SK-N-SH (cell line): ENCODE measurements at regions not wholly inside any gene's neighbourhood (a gene's known extent, or its start where the extent isn't known, plus 50 kb on each side); places are given as distances from the start of the nearest gene placed in this dataset.

Experiments used
- CTCF ChIA-PET: fragments of 300-600, 350-600 bp; formaldehyde crosslinking; extraction: SDS; loops from one replicate; lab custom pipeline; 2021; lab: Yijun Ruan, JAX
- POLR2A ChIA-PET: fragments of 350-600 bp; sonication (Branson Sonifier 250); formaldehyde crosslinking; extraction: SDS; loops from one replicate; lab custom pipeline; 2020; ENCODE audit warnings: antibody characterized with exemption, inconsistent platforms; lab: Yijun Ruan, JAX
- DNase-seq: peaks from one replicate; pipeline ENCODE4 v3.0.0; 2012
- H2AFZ ChIP-seq: fragments of 200-600 bp; sonication (generic); 2 replicates; pipeline ENCODE4 v1.8.1; 2016; ENCODE audit warnings: antibody characterized with exemption, mild to moderate bottlenecking, low read depth
- H3F3A ChIP-seq: fragments of 200-600 bp; sonication (generic); replicated peaks from 2 replicates; pipeline ENCODE3; 2016; ENCODE audit warnings: antibody characterized with exemption, mild to moderate bottlenecking; ENCODE audit not compliant: insufficient read depth
- H3K27ac ChIP-seq, 2 experiments: fragments of 200-500 bp in 1 of 2; fragments of 200-600 bp in 1 of 2; sonication (Bioruptor generic) in 1 of 2; sonication (generic), shearing (Covaris generic) in 1 of 2; 2 replicates each; pipeline versions ENCODE4 v1.5.1 to v1.6.1; 2014 to 2016; ENCODE audit warnings: low read depth in 2 of 2, inconsistent platforms in 1 of 2, low read length in 1 of 2, mild to moderate bottlenecking in 1 of 2, mixed read lengths in 1 of 2
- H3K27me3 ChIP-seq: fragments of 200-600 bp; sonication (generic), shearing (Covaris generic); 2 replicates; pipeline ENCODE4 v1.6.1; 2016; ENCODE audit warnings: mixed run types; ENCODE audit not compliant: insufficient read depth
- H3K36me3 ChIP-seq, 2 experiments: fragments of 200-500 bp in 1 of 2; fragments of 200-600 bp in 1 of 2; sonication (Bioruptor generic) in 1 of 2; sonication (generic) in 1 of 2; replicated peaks in 1 of 2; 2 replicates each; pipeline versions ENCODE3 to v1.5.1; 2014 to 2016; ENCODE audit warnings: low read length in 1 of 2, mild to moderate bottlenecking in 1 of 2; ENCODE audit not compliant: insufficient read depth in 2 of 2, control insufficient read depth in 1 of 2
- H3K4me1 ChIP-seq, 2 experiments: fragments of 200-500 bp in 1 of 2; fragments of 200-600 bp in 1 of 2; sonication (Bioruptor generic) in 1 of 2; sonication (generic), shearing (Covaris generic) in 1 of 2; 2 replicates each; pipeline versions ENCODE4 v1.5.1 to v1.6.1; 2014 to 2016; ENCODE audit warnings: low read depth in 1 of 2, low read length in 1 of 2, mixed run types in 1 of 2; ENCODE audit not compliant: insufficient read depth in 2 of 2, control insufficient read depth in 1 of 2
- H3K4me2 ChIP-seq: fragments of 200-600 bp; sonication (generic), shearing (Covaris generic); 2 replicates; pipeline ENCODE4 v1.6.1; 2017; ENCODE audit warnings: mixed run types
- H3K4me3 ChIP-seq, 2 experiments: fragments of 200-500 bp in 1 of 2; fragments of 200-600 bp in 1 of 2; sonication (Bioruptor generic) in 1 of 2; sonication (generic), shearing (Covaris generic) in 1 of 2; 2 replicates each; pipeline versions ENCODE4 v1.5.1 to v1.8.1; 2014 to 2016; ENCODE audit warnings: low read depth in 2 of 2, inconsistent platforms in 1 of 2, low read length in 1 of 2, mild to moderate bottlenecking in 1 of 2, mixed read lengths in 1 of 2, moderate library complexity in 1 of 2
- H3K79me2 ChIP-seq: fragments of 200-600 bp; sonication (generic); 2 replicates; pipeline ENCODE4 v1.8.1; 2017; ENCODE audit warnings: mild to moderate bottlenecking; ENCODE audit not compliant: insufficient read depth
- H3K9ac ChIP-seq: fragments of 200-600 bp; sonication (generic); 2 replicates; pipeline ENCODE4 v1.6.1; 2017; ENCODE audit warnings: mixed run types
- H3K9me2 ChIP-seq: fragments of 200-600 bp; sonication (generic); 2 replicates; pipeline ENCODE4 v1.6.1; 2017; ENCODE audit warnings: mixed run types
- H3K9me3 ChIP-seq: fragments of 200-600 bp; sonication (generic); 2 replicates; pipeline ENCODE4 v1.6.1; 2017; ENCODE audit warnings: mixed run types, mild to moderate bottlenecking, moderate library complexity
- H4K20me1 ChIP-seq: fragments of 200-600 bp; sonication (generic); 2 replicates; pipeline ENCODE4 v1.6.1; 2017; ENCODE audit warnings: mild to moderate bottlenecking, mixed run types; ENCODE audit not compliant: insufficient read depth
- EP300 ChIP-seq, 2 experiments: IDR thresholded peaks; 2 replicates each; pipeline versions ENCODE4 v1.4.0 to v1.6.1; 2012; ENCODE audit warnings: borderline replicate concordance in 1 of 2, low read depth in 1 of 2, low read length in 1 of 2
- EZH2phosphoT487 ChIP-seq: fragments of 200-600 bp; sonication (generic); IDR thresholded peaks from 2 replicates; pipeline ENCODE4 v1.6.1; 2017; ENCODE audit warnings: low read depth, mixed run types, mild to moderate bottlenecking, antibody characterized with exemption, moderate library complexity, borderline replicate concordance
- FOSL2 ChIP-seq: IDR thresholded peaks from 2 replicates; pipeline ENCODE4 v1.4.0; 2012; ENCODE audit warnings: low read depth, mild to moderate bottlenecking, moderate library complexity, borderline replicate concordance
- FOXM1 ChIP-seq: IDR thresholded peaks from 2 replicates; pipeline ENCODE4 v1.4.0; 2012; ENCODE audit warnings: low read depth, mild to moderate bottlenecking
- GABPA ChIP-seq: IDR thresholded peaks from 2 replicates; pipeline ENCODE4 v1.4.0; 2012; ENCODE audit warnings: low read depth, mild to moderate bottlenecking
- GATA2 ChIP-seq: sonication (generic); formaldehyde crosslinking; IDR thresholded peaks from 2 replicates; pipeline ENCODE4 v1.5.0; 2020; ENCODE audit warnings: mild to moderate bottlenecking, missing genetic modification reagents
- IRF3 ChIP-seq: fragments of 150-350 bp; IDR thresholded peaks from 2 replicates; pipeline ENCODE4 v1.6.1; 2016; ENCODE audit warnings: mild to moderate bottlenecking, low read depth, low read length
- PBX3 ChIP-seq: IDR thresholded peaks from 2 replicates; pipeline ENCODE4; 2012
- POLR2AphosphoS5 ChIP-seq: IDR thresholded peaks from 2 replicates; pipeline ENCODE4 v1.6.1; 2012; ENCODE audit warnings: low read depth, low read length
- RFX5 ChIP-seq: IDR thresholded peaks from 2 replicates; pipeline ENCODE4 v1.6.1; 2012; ENCODE audit warnings: mild to moderate bottlenecking, improper control_type of control experiment, low read length
- RXRA ChIP-seq: IDR thresholded peaks from 2 replicates; pipeline ENCODE4 v1.4.0; 2012; ENCODE audit warnings: low read depth, mild to moderate bottlenecking, borderline replicate concordance
- TEAD4 ChIP-seq: IDR thresholded peaks from 2 replicates; pipeline ENCODE4 v1.4.0; 2012; ENCODE audit warnings: mild to moderate bottlenecking, borderline replicate concordance; ENCODE audit not compliant: insufficient read depth
- USF1 ChIP-seq: IDR thresholded peaks from 2 replicates; pipeline ENCODE4 v1.4.0; 2012; ENCODE audit warnings: low read depth, borderline replicate concordance
- USF2 ChIP-seq: fragments of 150-350 bp; IDR thresholded peaks from 2 replicates; pipeline ENCODE4 v1.6.1; 2017; ENCODE audit warnings: antibody characterized with exemption, low read length, low read depth, borderline replicate concordance
- WGBS: methylation state at CpG from one replicate; pipeline ENCODE4 v1.1.6; 2017; ENCODE audit warnings: low lambda C conversion rate; 5-methylcytosine and 5-hydroxymethylcytosine counted together

- 0% methylated on average over 1 of the region's 1 CpG for WGBS
- H3K36me3 ChIP-seq: no peaks in the 10 kb centered on the region
- TF ChIP-seq FOSL2: no peak
- no peak for TF ChIP-seq FOXM1
- TF ChIP-seq RFX5: no peak
- no peak for TF ChIP-seq USF1
- no peak for TF ChIP-seq POLR2AphosphoS5
- TF ChIP-seq GATA2 (CRISPR knock-in tag): no peak
- no peak for TF ChIP-seq EZH2phosphoT487
- no peak for TF ChIP-seq GABPA
- no peak for TF ChIP-seq RXRA
- TF ChIP-seq EP300 (IDR thresholded peaks at IDR 0.05; ENCODE audit: borderline replicate concordance in 1 of 2, low read depth in 1 of 2, low read length in 1 of 2): no peak
- no peak for TF ChIP-seq USF2
- no peak for TF ChIP-seq TEAD4
- no peak for TF ChIP-seq IRF3
- no peak for TF ChIP-seq PBX3
- no peaks in the 10 kb centered on the region for H3K79me2 ChIP-seq
- H3K27me3 ChIP-seq: no peaks in the 10 kb centered on the region
- ChIA-PET CTCF (interaction anchor here (0.6 kb wide), 1 partner anchor 9 kb away, joined by 3 read pairs; no protein-coding TSS in a partner anchor), POLR2A (no interaction called here)
- no peaks in the 10 kb centered on the region for H3F3A ChIP-seq
- no peak overlapping the region for H3K27ac ChIP-seq
- H3K9me3 ChIP-seq: no peaks in the 10 kb centered on the region; the same call in 1 of the 2 replicates
- H4K20me1 ChIP-seq: no peaks in the 10 kb centered on the region
- H3K9ac ChIP-seq: no peak overlapping the region
- no peak overlapping the region for H3K4me3 ChIP-seq
- no peak for DNase-seq
- no peak overlapping the region for H3K4me2 ChIP-seq
- H2AFZ ChIP-seq: no peak overlapping the region
- peaks cover 0 to 12% of the 10 kb centered on the region in 2 experiments; a peak in 2 of 4 replicates for H3K4me1 ChIP-seq
- H3K9me2 ChIP-seq: no peaks in the 10 kb centered on the region
Observed at GRCh38 chr3:73134034-73134433, 72.6 kb downstream of the EBLN2 start.

GRCh38 chr3:73136941-73137340, 75.5 kb downstream of the EBLN2 start:
- 56% methylated on average over 6 of the region's 6 CpGs for WGBS
- no peak overlapping the region for H3K27ac ChIP-seq

More at GRCh38 chr3:73136941-73137340, 75.5 kb downstream of the EBLN2 start:
- Histone ChIP-seq H3F3A (no peaks in the 10 kb centered on the region), H3K4me1 (peaks cover 0 to 15% of the 10 kb centered on the region in 2 experiments; a peak in 2 of 4 replicates), H3K4me2 (no peak overlapping the region), H2AFZ (no peak overlapping the region), H3K4me3 (no peak overlapping the region), H3K9ac (no peak overlapping the region), H3K36me3 (no peaks in the 10 kb centered on the region), H3K9me3 (no peaks in the 10 kb centered on the region), H3K27me3 (no peaks in the 10 kb centered on the region; the same call in 1 of the 2 replicates), H3K79me2 (no peaks in the 10 kb centered on the region), H3K9me2 (no peaks in the 10 kb centered on the region), H4K20me1 (no peaks in the 10 kb centered on the region)
- DNase-seq: no peak
- ChIA-PET CTCF (interaction anchor here (1.1 kb wide), 1 partner anchor 22 kb away, joined by 4 read pairs; no protein-coding TSS in a partner anchor), POLR2A (no interaction called here)
- TF ChIP-seq PBX3 (no peak), FOXM1 (no peak), GATA2 (CRISPR knock-in tag) (no peak), RXRA (no peak), IRF3 (no peak), USF2 (no peak)
